PC-3 (cell line): ENCODE measurements at regions not wholly inside any gene's neighbourhood (a gene's known extent, or its start where the extent isn't known, plus 50 kb on each side); places are given as distances from the start of the nearest gene placed in this dataset.

Source experiments
- ATAC-seq: fragments of 200-7000 bp; cut with Tn5 transposase; 2 replicates; pipeline ENCODE4 v1.9.1; 2020; ENCODE audit warnings: mild to moderate bottlenecking, moderate library complexity
- BruUV-seq: library from RNA; stranded (reverse); fragments of 400-500 nt; replicated peaks from 2 replicates; lab custom pipeline; 2021; lab: Mats Ljungman, UMichigan
- CTCF ChIA-PET: fragments of 300-600 bp; sonication (Branson Sonifier 250); formaldehyde crosslinking; loops from one replicate; lab custom pipeline; 2022; ENCODE audit warnings: antibody characterized with exemption; lab: Charles Lee
- POLR2A ChIA-PET: fragments of 300-600 bp; sonication (Branson Sonifier 250); formaldehyde crosslinking; loops from one replicate; lab custom pipeline; 2022; ENCODE audit warnings: antibody characterized with exemption; ENCODE audit not compliant: unreplicated experiment; lab: Charles Lee
- DNase-seq: peaks from one replicate; pipeline ENCODE4 v3.0.0-alpha.2; 2015
- H2AFZ ChIP-seq: fragments of 300-600 bp; sonication (generic); 2 replicates; pipeline ENCODE4 v1.6.0; 2016; ENCODE audit warnings: antibody characterized with exemption, low read length
- H3F3A ChIP-seq: fragments of 300-600 bp; sonication (generic); one replicate; pipeline ENCODE4 v1.6.0; 2017; ENCODE audit warnings: antibody characterized with exemption, low read length, control low read depth, mild to moderate bottlenecking; ENCODE audit not compliant: unreplicated experiment
- H3K27ac ChIP-seq: fragments of 300-600 bp; sonication (generic); 2 replicates; pipeline ENCODE4 v1.5.1; 2016; ENCODE audit warnings: mild to moderate bottlenecking, low read length
- H3K27me3 ChIP-seq: fragments of 300-600 bp; sonication (generic); 2 replicates; pipeline ENCODE4 v1.6.1; 2016; ENCODE audit warnings: low read length, mixed read lengths
- H3K36me3 ChIP-seq: fragments of 300-600 bp; sonication (generic); 2 replicates; pipeline ENCODE4 v1.6.1; 2016; ENCODE audit warnings: low read depth, mixed run types, low read length, mixed read lengths
- H3K4me1 ChIP-seq: fragments of 300-600 bp; sonication (generic); 2 replicates; pipeline ENCODE4 v1.5.1; 2016; ENCODE audit warnings: low read length; ENCODE audit not compliant: insufficient read depth
- H3K4me2 ChIP-seq: fragments of 300-600 bp; sonication (generic); 2 replicates; pipeline ENCODE4 v1.6.0; 2016; ENCODE audit warnings: low read length
- H3K4me3 ChIP-seq: fragments of 300-600 bp; sonication (generic); 2 replicates; pipeline ENCODE4 v1.5.1; 2016; ENCODE audit warnings: mild to moderate bottlenecking, low read length, mixed read lengths
- H3K79me2 ChIP-seq: fragments of 300-600 bp; sonication (generic); 2 replicates; pipeline ENCODE4 v1.6.1; 2017; ENCODE audit warnings: low read length, mixed read lengths
- H3K9ac ChIP-seq: fragments of 300-600 bp; sonication (generic); 2 replicates; pipeline ENCODE4 v1.6.0; 2016; ENCODE audit warnings: mild to moderate bottlenecking, low read length
- H3K9me2 ChIP-seq: fragments of 300-600 bp; sonication (generic); replicated peaks from 2 replicates; pipeline ENCODE4 v1.6.1; 2016; ENCODE audit warnings: mixed run types, low read length, mixed read lengths
- H3K9me3 ChIP-seq: fragments of 300-600 bp; sonication (generic); 2 replicates; pipeline ENCODE4 v1.6.1; 2016; ENCODE audit warnings: low read length, mixed read lengths
- H4K20me1 ChIP-seq: fragments of 300-600 bp; sonication (generic); 2 replicates; pipeline ENCODE4 v1.6.1; 2016; ENCODE audit warnings: low read length, mixed read lengths
- CTCF ChIP-seq: fragments of 300-600 bp; sonication (generic); conservative IDR thresholded peaks from 2 replicates; pipeline ENCODE4 v1.5.1; 2017; ENCODE audit warnings: antibody characterized with exemption, low read depth, mild to moderate bottlenecking, low read length
- EZH2 ChIP-seq: fragments of 300-600 bp; sonication (generic); IDR thresholded peaks from one replicate; pipeline ENCODE4 v1.6.1; 2017; ENCODE audit warnings: antibody characterized with exemption, mild to moderate bottlenecking, low read length; ENCODE audit not compliant: unreplicated experiment
- EZH2phosphoT487 ChIP-seq: fragments of 300-600 bp; sonication (generic); IDR thresholded peaks from 2 replicates; pipeline ENCODE4 v1.6.1; 2018; ENCODE audit warnings: mild to moderate bottlenecking, antibody characterized with exemption, low read length, borderline replicate concordance
- intact Hi-C: fragments of 100-400 bp; cut with micrococcal nuclease; formaldehyde crosslinking; loops from 2 replicates; pipeline ENCODE4 v1.9.0; 2023

GRCh38 chr1:235027076-235027861 lies 101.4 kb downstream of the TOMM20 start:
- ATAC-seq = no peak
- POLR2A ChIA-PET = no interaction called here
- intact Hi-C loops = no loop called here
- Histone ChIP-seq H4K20me1 (no peaks in the 10 kb centered on the region), H3K27ac (0 out of 2 replicates have a peak overlapping the region, but pooled peaks have one; percentile 39), H3K4me3 (no peak overlapping the region), H3K9me3 (no peaks in the 10 kb centered on the region), H3K27me3 (no peaks in the 10 kb centered on the region), H2AFZ (no peak overlapping the region), H3K9me2 (no peaks in the 10 kb centered on the region), H3F3A (no peaks in the 10 kb centered on the region), H3K9ac (no peak overlapping the region), H3K79me2 (no peaks in the 10 kb centered on the region), H3K36me3 (no peaks in the 10 kb centered on the region), H3K4me1 (peaks cover 8% of the 10 kb centered on the region), H3K4me2 (no peak overlapping the region)
- BruUV-seq = no TSS peak
- CTCF ChIA-PET = no interaction called here
- TF ChIP-seq EZH2 (no peak), EZH2phosphoT487 (no peak), CTCF (no peak)
- no peak for DNase-seq

GRCh38 chr1:235025422-235025984 lies 103.1 kb downstream of the TOMM20 start:
- H3K36me3 ChIP-seq = no peaks in the 10 kb centered on the region
- no TSS peak for BruUV-seq
- ATAC-seq = no peak
- H3F3A ChIP-seq = no peaks in the 10 kb centered on the region
- no peak overlapping the region for H3K9ac ChIP-seq
- H2AFZ ChIP-seq = no peak overlapping the region
- H3K79me2 ChIP-seq = no peaks in the 10 kb centered on the region
- no peaks in the 10 kb centered on the region for H4K20me1 ChIP-seq
- no peak overlapping the region for H3K4me2 ChIP-seq
- intact Hi-C loops = no loop called here
- no peak overlapping the region for H3K27ac ChIP-seq
- ChIA-PET CTCF (no interaction called here), POLR2A (no interaction called here)
- no peaks in the 10 kb centered on the region for H3K9me3 ChIP-seq
- H3K27me3 ChIP-seq = no peaks in the 10 kb centered on the region
- no peak overlapping the region for H3K4me3 ChIP-seq
- no peaks in the 10 kb centered on the region for H3K9me2 ChIP-seq
- TF ChIP-seq EZH2 (no peak), CTCF (no peak), EZH2phosphoT487 (no peak)
- H3K4me1 ChIP-seq = peaks cover 8% of the 10 kb centered on the region
- DNase-seq = no peak
